ENCODE measurements at regions not wholly inside any gene's neighbourhood (a gene's known extent, or its start where the extent isn't known, plus 50 kb on each side); places are given as distances from the start of the nearest gene placed in this dataset.
"Not testable (repeated sequence)": the region's sequence is repeated elsewhere in the genome, so short reads cannot be mapped to it uniquely, and the experiment has no call there.

DNA sequence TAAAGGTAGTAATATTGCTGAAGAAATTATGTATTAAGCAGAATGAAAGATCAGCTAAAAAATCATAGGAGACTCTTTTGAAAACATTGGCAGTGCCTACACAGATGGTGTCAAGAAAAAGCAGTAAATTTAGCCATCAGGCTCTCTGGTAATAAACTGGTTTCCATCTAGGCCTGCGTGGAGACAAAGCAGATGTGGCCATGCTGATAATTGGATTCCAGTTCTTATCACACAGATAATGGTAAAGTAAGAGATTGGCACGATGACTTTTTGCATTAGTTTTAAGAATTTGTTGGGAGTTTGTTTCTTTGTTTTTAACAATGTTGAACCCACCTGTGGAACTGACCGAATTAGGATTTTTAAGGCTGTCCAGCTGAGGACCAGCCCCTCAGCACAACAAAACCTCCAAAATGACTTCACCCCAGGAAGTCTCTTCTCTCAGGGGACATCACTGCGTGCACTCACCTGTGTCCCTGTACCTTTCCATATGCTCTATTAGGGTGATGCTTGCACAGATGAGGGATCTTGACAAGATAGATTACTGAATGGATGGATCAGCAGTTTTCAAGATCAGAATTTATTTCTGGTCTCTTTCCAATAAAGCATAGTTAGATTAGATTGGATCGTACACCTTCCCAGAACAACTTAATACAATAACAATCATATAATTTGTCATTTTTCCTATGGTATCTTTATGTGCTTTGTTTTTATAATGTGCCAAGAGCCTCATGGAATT lies 69.1 kb upstream of the DNAJC10 start:
- no peak for DNase-seq

DNA sequence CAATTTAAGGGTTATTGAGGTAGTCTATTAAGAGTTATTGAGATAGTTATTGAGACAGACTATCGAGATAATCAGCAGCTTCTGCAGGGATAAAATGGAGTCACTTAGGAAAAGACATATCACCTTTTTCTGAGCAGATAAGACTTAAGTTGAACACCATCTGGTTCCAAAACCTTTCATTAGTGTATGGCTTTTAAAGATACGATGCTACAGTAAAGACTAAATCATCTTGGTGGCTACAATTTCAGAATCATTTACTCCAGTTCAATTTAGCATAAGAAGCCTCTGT lies 68.6 kb upstream of the DNAJC10 start:
- no peak for DNase-seq

DNA sequence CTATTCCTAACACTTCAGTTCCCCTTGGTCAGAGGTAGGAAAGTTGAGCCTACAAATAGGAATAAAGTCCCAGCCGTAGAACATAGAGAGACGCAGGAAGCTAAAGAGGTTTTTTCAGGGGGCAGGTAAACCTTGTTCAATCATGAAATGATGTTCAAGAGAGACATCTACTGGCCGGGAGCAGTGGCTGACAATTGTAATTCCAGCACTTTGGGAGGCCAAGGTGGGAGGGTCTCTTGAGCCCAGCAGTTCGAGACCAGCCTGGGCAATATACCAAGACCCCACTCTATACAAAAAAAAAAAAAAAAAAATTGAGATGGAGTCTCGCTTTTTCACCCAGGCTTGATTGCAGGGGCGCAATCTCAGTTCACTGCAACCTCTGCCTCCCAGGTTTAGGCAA lies 66.7 kb upstream of the DNAJC10 start:
- peak; percentile 9 for DNase-seq

DNA sequence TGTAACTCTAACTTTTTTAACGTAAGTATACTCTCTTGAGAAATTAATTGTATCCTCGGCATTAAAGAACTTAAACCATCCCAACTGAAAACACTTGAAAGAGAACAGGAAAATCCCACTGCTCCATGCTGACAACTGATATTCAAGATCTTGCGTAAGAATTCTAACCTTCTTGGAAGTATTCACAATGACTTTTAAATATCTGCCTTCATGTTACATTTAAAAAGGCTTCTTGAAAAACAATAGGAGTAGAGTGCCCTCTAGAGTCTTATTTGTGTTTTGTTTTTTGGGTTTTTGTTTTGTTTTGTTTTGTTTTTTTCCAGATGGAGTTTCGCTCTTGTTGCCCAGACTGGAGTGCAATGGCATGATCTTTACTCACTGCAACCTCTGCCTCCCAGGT lies 65.4 kb upstream of the DNAJC10 start:
- no peak for DNase-seq

DNA sequence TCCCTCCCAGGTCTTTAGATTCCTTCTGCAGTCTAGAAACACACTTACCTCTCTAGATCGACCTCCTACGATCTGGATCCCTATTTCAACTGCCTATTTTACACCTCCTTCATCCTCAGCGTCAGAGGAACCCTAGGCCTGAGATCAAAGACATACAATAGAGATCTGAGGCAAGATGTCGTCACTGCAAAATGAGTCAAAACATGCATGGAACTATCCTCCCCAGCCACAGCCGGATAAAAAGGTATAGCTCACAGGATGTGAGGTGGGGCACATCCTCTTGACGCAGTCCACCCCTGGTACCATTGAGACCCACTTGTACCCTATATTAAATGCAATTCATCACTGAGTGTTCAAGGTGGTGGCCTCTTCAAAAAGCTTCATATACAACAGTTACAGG lies 63.7 kb upstream of the DNAJC10 start:
- no peak for DNase-seq

DNA sequence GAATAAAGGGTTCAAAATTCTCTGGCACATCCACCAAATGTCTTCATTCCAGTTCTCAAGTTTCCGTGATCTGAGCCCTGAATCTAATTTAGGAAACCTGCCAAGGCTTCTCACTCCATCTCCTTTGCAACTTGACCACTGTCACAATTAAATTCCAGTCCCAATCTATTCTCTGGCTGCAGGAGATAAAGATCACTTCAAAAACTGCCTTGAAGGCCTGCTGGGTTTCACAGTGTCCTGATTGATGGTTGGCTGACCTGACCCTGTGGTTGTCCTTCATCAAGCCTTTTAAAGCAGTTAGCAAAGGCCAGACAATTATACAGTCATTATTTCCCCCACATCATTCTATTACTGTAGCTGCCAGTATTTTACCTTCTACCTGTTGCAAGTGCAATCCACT lies 60.3 kb upstream of the DNAJC10 start:
- DNase-seq = no peak

DNA sequence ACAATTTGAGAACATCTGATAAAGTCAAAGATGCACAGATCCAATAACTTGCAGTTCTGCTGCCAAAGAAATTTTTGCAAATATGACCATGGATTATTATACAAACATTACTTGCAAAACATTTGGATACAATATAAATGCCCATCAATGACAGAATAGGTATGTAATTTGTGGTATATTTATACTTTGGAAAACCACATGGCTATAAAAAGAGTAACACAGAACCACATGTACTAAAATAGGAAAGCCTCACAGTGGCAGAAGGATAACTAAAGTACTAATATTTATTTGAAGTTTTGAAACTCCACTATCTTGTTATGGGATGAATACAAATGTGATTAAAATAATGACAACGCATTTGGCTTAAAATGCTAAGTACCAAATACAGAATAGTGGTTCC lies 51.8 kb upstream of the DNAJC10 start:
- no peak for DNase-seq

DNA sequence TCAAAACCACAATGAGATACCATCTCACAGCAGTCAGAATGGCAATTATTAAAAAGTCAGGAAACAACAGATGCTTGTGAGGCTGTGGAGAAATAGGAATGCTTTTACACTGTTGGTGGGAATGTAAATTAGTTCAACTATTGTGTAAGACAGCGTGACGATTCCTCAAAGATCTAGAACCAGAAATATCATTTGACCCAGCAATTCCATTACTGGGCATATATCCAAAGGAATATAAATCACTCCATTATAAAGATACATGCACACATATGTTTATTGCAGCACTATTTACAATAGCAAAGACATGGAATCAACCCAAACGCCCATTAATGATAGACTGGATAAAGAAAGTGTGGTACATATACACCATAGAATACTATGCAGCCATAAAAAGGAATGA lies 50.6 kb upstream of the DNAJC10 start:
- not testable (repeated sequence) for DNase-seq
